Stomach (tissue), 8 donors: ENCODE measurements at regions not wholly inside any gene's neighbourhood (a gene's known extent, or its start where the extent isn't known, plus 50 kb on each side); places are given as distances from the start of the nearest gene placed in this dataset.
"Not testable (repeated sequence)": the region's sequence is repeated elsewhere in the genome, so short reads cannot be mapped to it uniquely, and the experiment has no call there.

ENCODE experiments used
- DNase-seq, 2 donors: peaks; one replicate each; pipeline versions ENCODE4 v3.0.0 to v3.0.0-alpha.2; 2013 to 2019
- H3K27ac ChIP-seq, 5 donors: fragments of 200-600 bp in 4 of 5; sonication (generic) in 4 of 5; one replicate each; pipeline ENCODE4 v1.5.1; 2013 to 2019; ENCODE audit warnings: mild to moderate bottlenecking in 1 of 5, moderate library complexity in 1 of 5
- H3K27me3 ChIP-seq, 3 donors: fragments of 200-600 bp; sonication (generic); one replicate each; pipeline ENCODE4 v1.5.1; 2017 to 2019; ENCODE audit warnings: mixed run types in 1 of 3
- H3K36me3 ChIP-seq, 4 donors: fragments of 200-600 bp; sonication (generic); 1 replicate in 3 of 4; 2 replicates in 1 of 4; pipeline ENCODE4 v1.5.1; 2016 to 2019
- H3K4me1 ChIP-seq, 4 donors: fragments of 200-600 bp; sonication (generic); one replicate each; pipeline ENCODE4 v1.5.1; 2016 to 2019
- H3K4me3 ChIP-seq, 4 donors: fragments of 200-600 bp; sonication (generic) in 3 of 4; one replicate each; pipeline ENCODE4 v1.5.1; 2016 to 2019; ENCODE audit warnings: mild to moderate bottlenecking in 1 of 4
- H3K9me3 ChIP-seq, 4 donors: fragments of 200-600 bp; sonication (generic); one replicate each; pipeline ENCODE4 v1.5.1; 2016 to 2019
- EP300 ChIP-seq: sonication (generic); formaldehyde crosslinking; IDR thresholded peaks from one replicate; pipeline ENCODE4 v1.6.1; 2017; ENCODE audit warnings: antibody characterized with exemption
- POLR2A ChIP-seq, 4 donors: fragments of 450-650 bp; IDR thresholded peaks; one replicate each; pipeline ENCODE4 v1.6.1; 2016; ENCODE audit warnings: antibody characterized with exemption in 4 of 4, control low read depth in 2 of 4, mild to moderate bottlenecking in 1 of 4, moderate library complexity in 1 of 4
- POLR2AphosphoS5 ChIP-seq, 3 donors: sonication (generic); formaldehyde crosslinking; IDR thresholded peaks; one replicate each; pipeline ENCODE4 v1.6.1; 2016; ENCODE audit warnings: antibody characterized with exemption in 3 of 3
- WGBS, 5 donors: extraction: QIAGEN DNeasy Blood & Tissue Kit in 3 of 5; methylation state at CpG; one replicate each; pipeline versions ENCODE4 v1.1.5 to v1.1.7; 2013 to 2018; 5-methylcytosine and 5-hydroxymethylcytosine counted together
- intact Hi-C: fragments of 100-400 bp; cut with DNase I; formaldehyde crosslinking; loops from one replicate; pipeline ENCODE4 v1.15.1; 2023; ENCODE audit warnings: low total_unique reads
- TF ChIP-seq, protein P1 (sequence below), 7 experiments: fragments of 450-650 bp in 4 of 7; fragments of 200-600 bp in 3 of 7; sonication (generic) in 3 of 7; IDR thresholded peaks; one replicate each; pipeline ENCODE4 v1.5.1; 2016 to 2019; ENCODE audit warnings: antibody characterized with exemption in 7 of 7, control low read depth in 2 of 7, mild to moderate bottlenecking in 1 of 7
- donor health status: healthy with polysubstance abuse.
- donor health status: Bipolar disorder and iron deficiency.
- donor health status: healthy.

DNA sequence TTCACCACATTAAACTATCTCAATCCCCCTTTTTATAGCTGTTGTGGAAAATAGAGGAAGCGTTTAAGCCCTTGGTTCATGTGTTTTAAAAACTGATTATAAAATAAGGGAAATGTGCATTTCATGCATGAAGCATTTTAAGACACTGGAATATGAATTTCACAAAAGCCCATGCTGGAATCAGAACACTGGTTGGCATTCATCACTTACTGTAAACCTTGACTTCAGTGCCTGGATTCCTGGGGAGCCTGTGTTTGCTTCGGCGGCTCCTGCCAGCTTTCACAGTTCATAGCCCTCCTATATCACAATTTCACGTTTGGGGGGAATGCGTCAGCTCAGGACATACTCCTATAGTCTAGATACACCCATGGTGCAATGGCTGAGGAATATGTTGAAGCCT lies 336.9 kb downstream of the INSIG2 start:
- no peak for TF ChIP-seq EP300
- TF ChIP-seq POLR2A (IDR thresholded peaks at IDR 0.05): no peak
- TF ChIP-seq, protein P1, sequence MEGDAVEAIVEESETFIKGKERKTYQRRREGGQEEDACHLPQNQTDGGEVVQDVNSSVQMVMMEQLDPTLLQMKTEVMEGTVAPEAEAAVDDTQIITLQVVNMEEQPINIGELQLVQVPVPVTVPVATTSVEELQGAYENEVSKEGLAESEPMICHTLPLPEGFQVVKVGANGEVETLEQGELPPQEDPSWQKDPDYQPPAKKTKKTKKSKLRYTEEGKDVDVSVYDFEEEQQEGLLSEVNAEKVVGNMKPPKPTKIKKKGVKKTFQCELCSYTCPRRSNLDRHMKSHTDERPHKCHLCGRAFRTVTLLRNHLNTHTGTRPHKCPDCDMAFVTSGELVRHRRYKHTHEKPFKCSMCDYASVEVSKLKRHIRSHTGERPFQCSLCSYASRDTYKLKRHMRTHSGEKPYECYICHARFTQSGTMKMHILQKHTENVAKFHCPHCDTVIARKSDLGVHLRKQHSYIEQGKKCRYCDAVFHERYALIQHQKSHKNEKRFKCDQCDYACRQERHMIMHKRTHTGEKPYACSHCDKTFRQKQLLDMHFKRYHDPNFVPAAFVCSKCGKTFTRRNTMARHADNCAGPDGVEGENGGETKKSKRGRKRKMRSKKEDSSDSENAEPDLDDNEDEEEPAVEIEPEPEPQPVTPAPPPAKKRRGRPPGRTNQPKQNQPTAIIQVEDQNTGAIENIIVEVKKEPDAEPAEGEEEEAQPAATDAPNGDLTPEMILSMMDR (IDR thresholded peaks at IDR 0.05): no peak
- intact Hi-C loops: no loop called here
- Histone ChIP-seq H3K4me1 (no peaks in the 10 kb centered on the region), H3K27me3 (no peaks in the 10 kb centered on the region), H3K4me3 (no peak overlapping the region), H3K36me3 (no peaks in the 10 kb centered on the region), H3K9me3 (peaks cover 0 to 17% (median 2%) of the 10 kb centered on the region in 4 donors), H3K27ac (no peak overlapping the region)
- WGBS, 5 donors: 72 to 84% (median 78%) methylated on average over 5 of the region's 5 CpGs
- no peak for DNase-seq

DNA sequence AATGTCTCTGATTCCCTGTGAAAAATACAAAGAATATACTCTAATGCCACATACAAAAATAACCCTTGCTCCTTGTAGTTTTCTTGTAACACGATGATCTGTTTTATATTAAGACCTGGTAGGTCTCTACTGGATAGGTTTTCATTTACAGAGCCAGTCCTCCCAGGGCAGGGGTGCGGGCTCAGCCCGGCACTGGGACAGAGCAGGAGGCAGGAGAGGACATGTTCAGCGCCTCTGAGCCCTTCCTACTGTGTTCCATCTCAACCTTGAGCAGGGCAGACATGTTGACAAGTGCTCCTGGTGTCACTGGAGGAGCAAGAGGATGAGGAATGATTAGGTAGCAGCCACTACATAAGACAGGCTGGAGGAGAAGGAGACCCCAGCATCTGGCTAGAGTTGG lies 335.5 kb downstream of the INSIG2 start:
- Histone ChIP-seq H3K4me3 (no peak overlapping the region), H3K4me1 (no peaks in the 10 kb centered on the region), H3K27me3 (no peaks in the 10 kb centered on the region), H3K27ac (no peak overlapping the region), H3K9me3 (peaks cover 0 to 17% (median 2%) of the 10 kb centered on the region in 4 donors), H3K36me3 (no peaks in the 10 kb centered on the region)
- no peak for TF ChIP-seq POLR2AphosphoS5 (IDR thresholded peaks at IDR 0.05)
- intact Hi-C loops: no loop called here
- no peak for DNase-seq
- WGBS, 5 donors: 66 to 86% (median 74%) methylated on average over 4 of the region's 4 CpGs

DNA sequence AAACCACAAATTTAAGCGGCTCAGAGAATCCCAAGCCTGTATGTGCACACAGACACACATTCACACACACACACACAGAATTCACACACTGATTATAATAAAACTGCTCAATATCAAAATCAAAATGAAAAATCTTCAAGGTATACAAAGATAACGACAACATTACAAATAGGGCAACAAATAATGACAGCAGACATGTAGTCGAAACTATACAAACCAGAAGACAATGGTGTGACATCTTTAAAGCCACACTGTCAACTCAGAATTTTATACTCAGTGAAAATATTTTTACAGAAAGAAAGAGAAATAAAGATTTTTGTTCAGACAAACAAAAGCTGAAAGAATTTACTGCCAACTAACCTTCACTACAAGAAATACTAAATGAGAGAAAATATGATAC lies 333.4 kb downstream of the INSIG2 start:
- WGBS, 5 donors: 83 to 94% (median 88%) methylated on average over 3 of the region's 3 CpGs
- H3K36me3 ChIP-seq: no peaks in the 10 kb centered on the region
- TF ChIP-seq POLR2AphosphoS5 (IDR thresholded peaks at IDR 0.05) (no peak), POLR2A (IDR thresholded peaks at IDR 0.05) (no peak)
- TF ChIP-seq, protein P1 (IDR thresholded peaks at IDR 0.05): no peak
- H3K27me3 ChIP-seq: no peaks in the 10 kb centered on the region
- H3K27ac ChIP-seq: no peak overlapping the region
- H3K4me3 ChIP-seq: no peak overlapping the region
- peaks cover 0 to 11% (median 0%) of the 10 kb centered on the region in 4 donors for H3K9me3 ChIP-seq
- intact Hi-C loops: no loop called here
- H3K4me1 ChIP-seq: no peaks in the 10 kb centered on the region
- no peak for DNase-seq

DNA sequence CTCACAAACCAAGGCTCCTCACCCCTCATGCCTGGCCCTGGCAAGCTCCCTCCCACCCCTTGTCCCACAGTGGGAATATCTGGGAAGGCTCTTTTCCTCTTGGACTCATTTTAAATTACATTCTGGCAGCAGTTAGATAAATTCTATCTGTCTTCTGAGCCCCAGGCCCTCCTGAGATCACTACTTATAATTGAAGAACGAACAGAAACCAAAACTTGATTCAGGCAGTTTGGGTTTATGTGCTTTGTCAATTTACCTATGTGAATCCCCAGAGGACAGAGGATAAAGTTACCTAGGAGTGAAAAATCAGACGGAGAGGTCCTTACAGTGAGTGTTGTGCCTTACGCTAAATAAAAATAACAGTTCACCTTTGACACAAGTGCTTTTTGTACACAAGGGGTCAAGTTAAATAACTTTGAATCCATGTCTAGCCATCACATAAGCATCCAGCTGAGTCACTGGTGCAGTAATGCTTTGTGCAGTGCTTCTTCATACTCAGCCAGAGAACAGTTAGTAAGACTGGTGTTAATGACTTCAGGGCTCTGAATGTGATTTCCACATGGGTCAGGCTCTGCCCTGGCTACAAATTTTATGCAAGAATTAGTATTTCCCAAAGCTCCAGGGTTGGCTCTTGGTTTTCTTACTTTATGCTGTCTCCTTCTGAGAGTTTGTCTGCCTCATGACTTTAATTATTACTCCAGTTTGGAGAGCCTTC lies 329.3 kb downstream of the INSIG2 start:
- no peaks in the 10 kb centered on the region for H3K27me3 ChIP-seq
- TF ChIP-seq, protein P1 (IDR thresholded peaks at IDR 0.05): no peak
- TF ChIP-seq POLR2AphosphoS5 (IDR thresholded peaks at IDR 0.05) (no peak), POLR2A (IDR thresholded peaks at IDR 0.05) (no peak), EP300 (no peak)
- WGBS, 5 donors: 65 to 76% (median 75%) methylated on average over 3 of the region's 3 CpGs

DNA sequence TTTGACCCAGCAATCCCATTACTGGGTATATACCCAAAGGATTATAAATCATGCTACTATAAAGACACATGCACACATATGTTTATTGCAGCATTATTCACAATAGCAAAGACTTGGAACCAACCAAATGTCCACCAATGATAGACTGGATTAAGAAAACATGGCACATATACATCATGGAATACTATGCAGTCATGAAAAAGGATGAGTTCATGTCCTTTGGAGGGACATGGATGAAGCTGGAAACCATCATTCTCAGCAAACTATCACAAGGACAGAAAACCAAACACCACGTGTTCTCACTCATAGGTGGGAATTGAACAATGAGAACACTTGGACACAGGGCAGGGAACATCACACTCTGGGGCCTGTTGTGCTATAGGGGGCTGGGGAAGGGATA lies 326.9 kb downstream of the INSIG2 start:
- H3K27me3 ChIP-seq, H3K36me3 ChIP-seq, intact Hi-C loops, H3K9me3 ChIP-seq, H3K27ac ChIP-seq, DNase-seq, H3K4me3 ChIP-seq, H3K4me1 ChIP-seq: not testable (repeated sequence)
- 78 to 92% (median 86%) methylated on average over 1 of the region's 1 CpG for WGBS, 5 donors

More for the DNA sequence above, 329.3 kb downstream of the INSIG2 start:
- intact Hi-C loops: no loop called here
- no peak overlapping the region for H3K27ac ChIP-seq
- H3K4me1 ChIP-seq: no peaks in the 10 kb centered on the region
- H3K9me3 ChIP-seq: peaks cover 0 to 11% (median 5%) of the 10 kb centered on the region in 4 donors
- H3K4me3 ChIP-seq: no peak overlapping the region
- no peak for DNase-seq
- H3K36me3 ChIP-seq: no peaks in the 10 kb centered on the region
